ENCODE measurements at regions not wholly inside any gene's neighbourhood (a gene's known extent, or its start where the extent isn't known, plus 50 kb on each side); places are given as distances from the start of the nearest gene placed in this dataset.

- CTCF ChIA-PET, result no interaction called here
- no peak for ATAC-seq (ENCODE audit: low read depth)
Observed at GRCh38 chr4:155597281-155597680, 69.4 kb upstream of the GUCY1A1 start.

GRCh38 chr4:155593793-155594192, 72.9 kb upstream of the GUCY1A1 start:
- Histone ChIP-seq H4K20me1 (ENCODE audit: control insufficient read depth, insufficient read depth, low read length, poor library complexity, severe bottlenecking) (no peaks in the 10 kb centered on the region), H3K27me3 (replicated peaks in 1 of 4; ENCODE audit: control extremely low read depth in 1 of 4, control insufficient read depth in 3 of 4, insufficient read depth in 4 of 4, low read length in 3 of 4) (no peaks in the 10 kb centered on the region), H3K9ac (ENCODE audit: low read length) (no peak overlapping the region), H2AFZ (ENCODE audit: insufficient read depth, low read depth, low read length, poor library complexity, severe bottlenecking) (no peak overlapping the region), H3K4me1 (ENCODE audit: control insufficient read depth in 2 of 2, insufficient read depth in 2 of 2, low read length in 2 of 2) (no peaks in the 10 kb centered on the region), H3K9me3 (ENCODE audit: control extremely low read depth in 1 of 3, control insufficient read depth in 2 of 3, insufficient read depth in 1 of 3, low read length in 2 of 3) (no peaks in the 10 kb centered on the region), H3K36me3 (replicated peaks in 1 of 2; ENCODE audit: control extremely low read depth in 1 of 2, control insufficient read depth in 1 of 2, extremely low read depth in 1 of 2, insufficient read depth in 2 of 2, low read length in 1 of 2) (no peaks in the 10 kb centered on the region), H3K4me2 (replicated peaks; ENCODE audit: low read depth, low read length, poor library complexity, severe bottlenecking) (no peak overlapping the region), H3K79me2 (ENCODE audit: control insufficient read depth, insufficient read depth, low read length) (no peaks in the 10 kb centered on the region), H3K4me3 (ENCODE audit: control extremely low read depth in 1 of 5, extremely low read depth in 1 of 5, insufficient read depth in 1 of 5, low read depth in 2 of 5, low read length in 4 of 5) (no peak overlapping the region), H3K27ac (ENCODE audit: low read length in 2 of 2) (no peak overlapping the region)
- no peaks in the 10 kb centered on the region for H3K27me3 Mint-ChIP-seq
- no peaks in the 10 kb centered on the region for H3K9me3 Mint-ChIP-seq (ENCODE audit: insufficient read depth)
- no peak for ATAC-seq (ENCODE audit: low read depth)
- no peak for TF ChIP-seq EZH2 (IDR thresholded peaks at IDR 0.05; ENCODE audit: borderline replicate concordance, insufficient read depth, low read depth, low read length, poor library complexity, severe bottlenecking)
- TF ChIP-seq, protein P1, sequence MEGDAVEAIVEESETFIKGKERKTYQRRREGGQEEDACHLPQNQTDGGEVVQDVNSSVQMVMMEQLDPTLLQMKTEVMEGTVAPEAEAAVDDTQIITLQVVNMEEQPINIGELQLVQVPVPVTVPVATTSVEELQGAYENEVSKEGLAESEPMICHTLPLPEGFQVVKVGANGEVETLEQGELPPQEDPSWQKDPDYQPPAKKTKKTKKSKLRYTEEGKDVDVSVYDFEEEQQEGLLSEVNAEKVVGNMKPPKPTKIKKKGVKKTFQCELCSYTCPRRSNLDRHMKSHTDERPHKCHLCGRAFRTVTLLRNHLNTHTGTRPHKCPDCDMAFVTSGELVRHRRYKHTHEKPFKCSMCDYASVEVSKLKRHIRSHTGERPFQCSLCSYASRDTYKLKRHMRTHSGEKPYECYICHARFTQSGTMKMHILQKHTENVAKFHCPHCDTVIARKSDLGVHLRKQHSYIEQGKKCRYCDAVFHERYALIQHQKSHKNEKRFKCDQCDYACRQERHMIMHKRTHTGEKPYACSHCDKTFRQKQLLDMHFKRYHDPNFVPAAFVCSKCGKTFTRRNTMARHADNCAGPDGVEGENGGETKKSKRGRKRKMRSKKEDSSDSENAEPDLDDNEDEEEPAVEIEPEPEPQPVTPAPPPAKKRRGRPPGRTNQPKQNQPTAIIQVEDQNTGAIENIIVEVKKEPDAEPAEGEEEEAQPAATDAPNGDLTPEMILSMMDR (IDR thresholded peaks at IDR 0.05), result no peak
- CTCF ChIA-PET, result no interaction called here
- no peak overlapping the region for H3K27ac Mint-ChIP-seq
- intact Hi-C loops (cut with micrococcal nuclease), result no loop called here
- no peak for DNase-seq
- H3K4me3 Mint-ChIP-seq, result no peak overlapping the region
- H3K4me1 Mint-ChIP-seq, result no peaks in the 10 kb centered on the region
- 98% methylated on average over 10 of the region's 13 CpGs for WGBS (ENCODE audit: insufficient coverage)
- POLR2A ChIA-PET, result no interaction called here

More at GRCh38 chr4:155597281-155597680, 69.4 kb upstream of the GUCY1A1 start:
- H3K9ac ChIP-seq (ENCODE audit: low read length), result no peak overlapping the region
- H3K27me3 Mint-ChIP-seq, result no peaks in the 10 kb centered on the region
- no peaks in the 10 kb centered on the region for H3K79me2 ChIP-seq (ENCODE audit: control insufficient read depth, insufficient read depth, low read length)
- H3K27me3 ChIP-seq (replicated peaks in 1 of 4; ENCODE audit: control extremely low read depth in 1 of 4, control insufficient read depth in 3 of 4, insufficient read depth in 4 of 4, low read length in 3 of 4), result no peaks in the 10 kb centered on the region
- WGBS (ENCODE audit: insufficient coverage), result no CpG with 5 or more reads among the region's 1 CpG
- DNase-seq, result no peak
- H3K4me3 ChIP-seq (ENCODE audit: control extremely low read depth in 1 of 5, extremely low read depth in 1 of 5, insufficient read depth in 1 of 5, low read depth in 2 of 5, low read length in 4 of 5), result no peak overlapping the region
- H3K4me1 Mint-ChIP-seq, result no peaks in the 10 kb centered on the region
- TF ChIP-seq, protein P1 (IDR thresholded peaks at IDR 0.05), result no peak
- TF ChIP-seq EZH2 (IDR thresholded peaks at IDR 0.05; ENCODE audit: borderline replicate concordance, insufficient read depth, low read depth, low read length, poor library complexity, severe bottlenecking), result no peak
- no peaks in the 10 kb centered on the region for H3K9me3 ChIP-seq (ENCODE audit: control extremely low read depth in 1 of 3, control insufficient read depth in 2 of 3, insufficient read depth in 1 of 3, low read length in 2 of 3)
- intact Hi-C loops (cut with micrococcal nuclease), result no loop called here
- H3K4me3 Mint-ChIP-seq, result no peak overlapping the region
- no peak overlapping the region for H3K27ac Mint-ChIP-seq
- POLR2A ChIA-PET, result no interaction called here
- no peak overlapping the region for H3K4me2 ChIP-seq (replicated peaks; ENCODE audit: low read depth, low read length, poor library complexity, severe bottlenecking)
- no peak overlapping the region for H3K27ac ChIP-seq (ENCODE audit: low read length in 2 of 2)
- H3K36me3 ChIP-seq (replicated peaks in 1 of 2; ENCODE audit: control extremely low read depth in 1 of 2, control insufficient read depth in 1 of 2, extremely low read depth in 1 of 2, insufficient read depth in 2 of 2, low read length in 1 of 2), result no peaks in the 10 kb centered on the region
- H3K4me1 ChIP-seq (ENCODE audit: control insufficient read depth in 2 of 2, insufficient read depth in 2 of 2, low read length in 2 of 2), result no peaks in the 10 kb centered on the region
- no peaks in the 10 kb centered on the region for H4K20me1 ChIP-seq (ENCODE audit: control insufficient read depth, insufficient read depth, low read length, poor library complexity, severe bottlenecking)
- no peak overlapping the region for H2AFZ ChIP-seq (ENCODE audit: insufficient read depth, low read depth, low read length, poor library complexity, severe bottlenecking)
- H3K9me3 Mint-ChIP-seq (ENCODE audit: insufficient read depth), result no peaks in the 10 kb centered on the region
